ENCODE measurements at regions not wholly inside any gene's neighbourhood (a gene's known extent, or its start where the extent isn't known, plus 50 kb on each side); places are given as distances from the start of the nearest gene placed in this dataset.

GRCh38 chr3:159643406-159643805 is 345.2 kb upstream of the IL12A start:
- TF ChIP-seq CTCF (IDR thresholded peaks at IDR 0.05; ENCODE audit: partially characterized antibody, unreplicated experiment): no peak
- Mint-ChIP-seq H3K4me3 (ENCODE audit: unreplicated experiment) (no peak overlapping the region), H3K4me1 (ENCODE audit: low read depth, unreplicated experiment) (peaks cover 5% of the 10 kb centered on the region), H3K27me3 (ENCODE audit: unreplicated experiment) (no peaks in the 10 kb centered on the region), H3K27ac (ENCODE audit: unreplicated experiment) (no peak overlapping the region), H3K9me3 (ENCODE audit: unreplicated experiment) (peaks cover 2% of the 10 kb centered on the region), H3K36me3 (ENCODE audit: unreplicated experiment) (no peaks in the 10 kb centered on the region)
- DNase-seq: no peak

- H3K27ac Mint-ChIP-seq (ENCODE audit: unreplicated experiment): no peak overlapping the region
- no peaks in the 10 kb centered on the region for H3K36me3 Mint-ChIP-seq (ENCODE audit: unreplicated experiment)
- H3K27me3 Mint-ChIP-seq (ENCODE audit: unreplicated experiment): no peaks in the 10 kb centered on the region
- TF ChIP-seq CTCF (IDR thresholded peaks at IDR 0.05; ENCODE audit: partially characterized antibody, unreplicated experiment): no peak
- no peak for DNase-seq
- H3K4me3 Mint-ChIP-seq (ENCODE audit: unreplicated experiment): no peak overlapping the region
- H3K4me1 Mint-ChIP-seq (ENCODE audit: low read depth, unreplicated experiment): peaks cover 16% of the 10 kb centered on the region
- peaks cover 2% of the 10 kb centered on the region for H3K9me3 Mint-ChIP-seq (ENCODE audit: unreplicated experiment)
Observed at GRCh38 chr3:159645874-159646273, 342.8 kb upstream of the IL12A start.

- H3K9me3 Mint-ChIP-seq (ENCODE audit: unreplicated experiment): peaks cover 2% of the 10 kb centered on the region
- H3K4me3 Mint-ChIP-seq (ENCODE audit: unreplicated experiment): no peak overlapping the region
- no peaks in the 10 kb centered on the region for H3K36me3 Mint-ChIP-seq (ENCODE audit: unreplicated experiment)
- no peaks in the 10 kb centered on the region for H3K27me3 Mint-ChIP-seq (ENCODE audit: unreplicated experiment)
- peaks cover 16% of the 10 kb centered on the region for H3K4me1 Mint-ChIP-seq (ENCODE audit: low read depth, unreplicated experiment)
- TF ChIP-seq CTCF (IDR thresholded peaks at IDR 0.05; ENCODE audit: partially characterized antibody, unreplicated experiment): no peak
- no peak overlapping the region for H3K27ac Mint-ChIP-seq (ENCODE audit: unreplicated experiment)
- DNase-seq: no peak
Observed at GRCh38 chr3:159649951-159650350, 338.7 kb upstream of the IL12A start.

GRCh38 chr3:159650726-159651125 is 337.9 kb upstream of the IL12A start:
- Mint-ChIP-seq H3K27me3 (ENCODE audit: unreplicated experiment) (no peaks in the 10 kb centered on the region), H3K36me3 (ENCODE audit: unreplicated experiment) (no peaks in the 10 kb centered on the region)
- no peak for TF ChIP-seq CTCF (IDR thresholded peaks at IDR 0.05; ENCODE audit: partially characterized antibody, unreplicated experiment)

GRCh38 chr3:159652452-159652851 is 336.2 kb upstream of the IL12A start:
- Mint-ChIP-seq H3K36me3 (ENCODE audit: unreplicated experiment) (no peaks in the 10 kb centered on the region), H3K27me3 (ENCODE audit: unreplicated experiment) (no peaks in the 10 kb centered on the region), H3K9me3 (ENCODE audit: unreplicated experiment) (no peaks in the 10 kb centered on the region), H3K4me3 (ENCODE audit: unreplicated experiment) (no peak overlapping the region), H3K4me1 (ENCODE audit: low read depth, unreplicated experiment) (peaks cover 11% of the 10 kb centered on the region), H3K27ac (ENCODE audit: unreplicated experiment) (no peak overlapping the region)
- no peak for TF ChIP-seq CTCF (IDR thresholded peaks at IDR 0.05; ENCODE audit: partially characterized antibody, unreplicated experiment)
- DNase-seq: no peak

More at GRCh38 chr3:159650726-159651125, 337.9 kb upstream of the IL12A start:
- H3K27ac Mint-ChIP-seq (ENCODE audit: unreplicated experiment): no peak overlapping the region
- no peak overlapping the region for H3K4me3 Mint-ChIP-seq (ENCODE audit: unreplicated experiment)
- no peak for DNase-seq
- H3K9me3 Mint-ChIP-seq (ENCODE audit: unreplicated experiment): no peaks in the 10 kb centered on the region
- H3K4me1 Mint-ChIP-seq (ENCODE audit: low read depth, unreplicated experiment): peaks cover 16% of the 10 kb centered on the region
